GM19324 (cell line): ENCODE measurements at regions not wholly inside any gene's neighbourhood (a gene's known extent, or its start where the extent isn't known, plus 50 kb on each side); places are given as distances from the start of the nearest gene placed in this dataset.
"Not testable (repeated sequence)": the region's sequence is repeated elsewhere in the genome, so short reads cannot be mapped to it uniquely, and the experiment has no call there.

Source experiments
- ATAC-seq: cut with Tn5 transposase; IDR thresholded peaks from one replicate; pipeline ENCODE4 v1.9.1; 2021; ENCODE audit warnings: mild to moderate bottlenecking, moderate library complexity; ENCODE audit not compliant: unreplicated experiment, low FRiP score

DNA sequence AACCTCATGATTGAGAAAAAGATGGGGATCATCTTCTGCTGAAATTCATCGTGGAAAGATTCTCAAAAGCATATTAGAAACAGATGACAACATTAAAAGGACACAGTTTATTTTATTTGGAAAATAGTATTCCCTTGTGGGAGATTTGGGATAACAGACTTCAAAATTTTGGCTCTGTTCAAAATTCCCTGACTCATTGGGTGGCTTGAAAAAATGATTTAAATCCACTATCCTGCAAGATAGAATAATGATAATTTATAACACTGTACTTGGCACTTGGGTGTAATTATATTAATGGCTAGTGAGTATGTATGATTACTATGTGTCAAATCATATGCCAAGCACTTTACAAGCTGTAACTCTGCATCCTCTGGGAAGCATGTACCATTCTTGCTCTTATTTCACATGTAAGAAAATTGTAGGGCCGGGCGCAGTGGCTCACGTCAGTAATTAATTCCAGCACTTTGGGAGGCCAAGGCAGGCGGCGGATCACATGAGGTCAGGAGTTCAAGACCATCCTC is 128.8 kb downstream of the LMNTD1 start:
- no peak for ATAC-seq

DNA sequence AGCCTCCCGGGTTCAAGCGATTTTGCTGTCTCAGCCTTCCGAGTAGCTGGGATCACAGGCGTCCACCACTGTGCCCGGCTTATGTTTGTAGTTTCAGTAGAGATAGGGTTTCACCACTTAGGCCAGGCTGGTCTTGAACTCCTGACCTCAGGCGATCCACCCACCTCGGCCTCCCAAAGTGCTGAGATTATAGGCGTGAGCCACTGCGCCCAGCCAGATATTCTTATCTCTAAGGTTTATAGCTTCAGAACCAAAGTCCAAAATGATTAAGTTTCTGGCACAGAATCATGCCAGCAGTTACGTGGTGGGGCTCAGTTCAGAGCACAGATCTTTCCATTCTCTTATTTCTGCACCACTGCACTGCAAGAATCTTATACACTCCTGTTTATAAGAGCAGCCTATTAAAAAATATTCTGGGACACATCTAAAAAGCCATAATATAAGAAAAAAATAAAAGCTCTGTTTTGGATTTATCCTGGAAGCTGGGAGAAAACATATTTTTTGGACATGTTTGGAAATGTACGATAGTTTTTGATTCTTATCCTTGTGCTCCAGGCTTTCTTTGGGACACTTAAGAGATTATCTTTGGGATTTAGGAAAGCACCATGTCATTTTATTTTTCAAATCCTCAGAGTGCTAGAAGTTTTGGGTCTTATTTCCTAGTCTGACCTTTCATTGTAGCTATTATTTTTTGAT is 129.6 kb downstream of the LMNTD1 start:
- ATAC-seq = no peak

DNA sequence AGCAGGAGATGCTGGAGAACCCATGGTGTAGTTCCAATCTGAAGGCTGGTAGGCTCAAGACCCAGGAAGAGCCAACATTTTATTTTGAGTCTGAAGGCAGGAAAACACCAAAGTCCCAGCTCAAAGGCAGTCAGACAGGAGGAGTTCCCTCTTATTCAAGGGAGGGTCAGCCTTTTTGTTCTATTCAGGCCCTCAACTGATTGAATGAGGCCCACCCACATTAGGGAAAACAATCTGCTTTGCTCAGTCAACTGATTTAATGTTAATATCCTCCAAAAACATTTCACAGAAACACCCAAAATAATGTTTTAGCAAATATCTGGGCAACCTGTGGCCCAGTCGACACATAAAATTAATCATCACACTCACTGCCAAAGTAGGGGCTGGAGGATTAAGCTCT is 130.8 kb downstream of the LMNTD1 start:
- ATAC-seq = no peak

- ATAC-seq = no peak
Observed at GRCh38 chr12:25421651-25422167, 131.4 kb downstream of the LMNTD1 start.

GRCh38 chr12:25420116-25420515 is 133.0 kb downstream of the LMNTD1 start:
- ATAC-seq = no peak

DNA sequence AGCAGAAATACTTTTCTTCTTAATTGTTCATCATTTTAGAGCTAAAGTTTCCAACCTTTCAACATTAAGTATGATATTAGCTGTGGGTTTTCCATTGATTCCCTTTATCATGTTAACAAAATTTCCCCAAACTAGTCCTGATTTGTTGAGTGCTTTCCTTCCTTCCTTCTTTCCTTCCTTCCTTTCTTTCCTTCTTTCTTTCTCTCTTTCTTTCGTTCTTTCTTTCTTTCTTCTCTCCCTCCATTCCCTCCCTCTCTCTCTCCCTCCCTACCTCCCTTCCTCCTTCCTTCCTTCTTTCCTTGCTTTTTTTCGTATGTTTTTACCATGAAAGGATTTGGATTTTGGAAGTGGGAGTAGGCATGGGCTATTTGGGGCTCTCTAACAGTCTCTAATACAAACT is 133.5 kb downstream of the LMNTD1 start:
- no peak for ATAC-seq

- no peak for ATAC-seq
Observed at GRCh38 chr12:25417071-25417470, 136.0 kb downstream of the LMNTD1 start.

DNA sequence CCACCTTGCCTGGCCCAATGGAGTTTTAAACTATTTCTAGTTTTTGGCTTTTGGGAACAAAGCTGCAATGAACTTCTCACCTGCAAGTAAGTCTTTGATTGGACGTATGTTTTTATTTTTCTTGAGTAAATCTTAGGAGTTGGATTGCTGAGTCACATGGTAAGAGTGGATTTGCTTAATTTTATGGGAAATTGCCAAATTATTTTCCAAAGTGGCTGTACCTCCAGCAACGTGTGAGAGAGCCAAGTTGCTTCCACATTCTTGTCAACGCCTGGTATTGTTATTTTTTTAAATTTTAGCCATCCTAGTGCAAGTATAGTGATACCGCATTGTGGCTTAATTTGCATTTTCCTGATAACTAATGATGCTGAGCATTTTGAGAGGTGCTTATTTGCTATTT is 136.6 kb downstream of the LMNTD1 start:
- no peak for ATAC-seq

DNA sequence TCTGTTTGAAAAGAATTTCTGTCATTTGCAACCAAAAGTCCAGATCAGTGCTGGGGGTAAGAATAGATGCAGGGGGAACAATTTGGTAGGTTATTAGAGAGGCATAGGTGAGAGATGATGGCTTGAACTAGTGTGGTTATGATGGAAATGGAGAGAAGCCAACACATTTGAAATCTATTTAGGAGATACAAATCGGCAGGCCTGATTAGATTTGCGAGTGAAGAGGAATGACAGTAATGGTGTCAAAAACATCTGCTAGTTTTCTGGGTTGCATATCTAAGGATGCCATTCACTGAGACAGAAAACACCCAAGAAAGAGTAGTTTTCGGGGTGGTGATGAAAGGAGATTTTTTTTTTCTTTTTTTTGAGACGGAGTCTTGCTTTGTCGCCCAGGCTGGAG is 138.1 kb downstream of the LMNTD1 start:
- no peak for ATAC-seq

DNA sequence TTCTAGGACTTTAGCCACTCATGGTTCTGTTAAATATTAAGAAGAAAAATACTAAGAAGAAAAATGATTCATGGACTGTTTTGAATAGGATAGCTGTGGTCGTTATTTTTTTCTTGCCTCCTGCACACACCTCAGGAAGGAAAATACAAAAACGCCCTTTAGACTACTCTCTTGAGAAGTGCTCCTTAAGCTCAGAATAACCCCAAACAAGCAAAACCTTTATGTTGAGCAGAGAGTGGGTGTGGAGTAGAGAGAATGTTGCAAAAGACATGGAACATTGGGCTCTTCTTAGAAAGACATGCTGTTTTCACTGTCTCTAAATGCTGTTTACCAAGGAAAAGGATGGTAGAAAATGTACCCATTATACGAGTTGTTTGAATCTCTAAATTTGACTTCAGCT is 140.3 kb downstream of the LMNTD1 start:
- no peak for ATAC-seq

GRCh38 chr12:25404955-25405354 is 148.1 kb downstream of the LMNTD1 start:
- ATAC-seq = no peak

GRCh38 chr12:25401547-25402345 is 151.0 kb upstream of the KRAS start:
- no peak for ATAC-seq

DNA sequence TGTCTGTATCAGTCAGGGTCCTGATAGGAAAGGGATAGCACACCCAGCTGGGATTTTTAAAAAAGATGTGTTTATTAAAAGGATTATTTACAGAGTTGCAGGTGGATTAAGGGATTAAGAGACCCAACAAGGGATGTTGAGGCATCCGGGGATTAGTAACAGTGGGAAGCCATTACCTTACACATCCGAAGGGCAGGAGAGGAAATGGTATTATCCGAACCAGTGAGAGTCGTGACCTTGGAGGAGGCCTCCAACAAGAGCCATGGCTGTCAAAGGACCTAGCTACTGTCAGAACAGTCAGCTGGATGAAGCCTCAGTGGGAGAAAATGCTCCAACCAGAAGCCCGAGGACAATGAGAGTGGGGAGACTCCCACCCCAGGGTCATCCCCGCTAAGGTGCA is 146.3 kb upstream of the KRAS start:
- no peak for ATAC-seq

- no peak for ATAC-seq
Observed at GRCh38 chr12:25395227-25395626, 144.5 kb upstream of the KRAS start.

DNA sequence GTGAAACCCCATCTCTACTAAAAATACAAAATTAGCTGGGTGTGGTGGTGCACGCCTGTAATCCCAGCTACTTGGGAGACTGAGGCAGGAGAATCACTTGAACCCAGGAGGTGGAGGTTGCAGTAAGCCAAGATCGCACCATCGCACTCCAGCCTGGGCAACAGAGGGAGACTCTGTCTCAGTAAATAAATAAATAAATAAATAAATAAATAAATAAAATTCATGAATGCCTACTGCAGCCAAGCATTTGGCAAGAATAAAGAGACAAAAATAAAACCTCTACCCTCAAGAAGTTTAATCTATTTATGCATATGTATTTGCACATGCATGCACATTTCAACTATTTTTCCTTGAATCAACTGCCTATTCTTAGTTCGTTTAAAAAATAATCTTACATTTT is 144.0 kb upstream of the KRAS start:
- not testable (repeated sequence) for ATAC-seq

DNA sequence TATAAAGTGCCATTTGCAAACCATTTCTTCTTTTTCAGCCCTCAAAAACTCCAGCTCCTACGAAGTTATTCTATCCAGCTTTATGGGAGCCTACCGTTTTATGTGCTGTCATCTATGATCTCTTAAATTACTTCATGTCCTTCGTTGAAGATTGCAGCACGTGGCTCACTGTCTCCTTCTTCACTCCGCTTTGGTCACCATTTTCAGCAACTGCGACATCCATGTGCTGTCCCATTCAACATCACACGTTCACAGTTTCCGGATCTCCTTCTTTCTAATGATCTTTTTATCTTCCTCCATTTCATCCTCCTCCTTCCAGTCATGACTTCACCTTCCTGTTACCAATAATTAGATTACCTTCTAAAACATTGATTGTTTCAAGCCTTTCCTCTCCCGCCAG is 143.3 kb upstream of the KRAS start:
- no peak for ATAC-seq

DNA sequence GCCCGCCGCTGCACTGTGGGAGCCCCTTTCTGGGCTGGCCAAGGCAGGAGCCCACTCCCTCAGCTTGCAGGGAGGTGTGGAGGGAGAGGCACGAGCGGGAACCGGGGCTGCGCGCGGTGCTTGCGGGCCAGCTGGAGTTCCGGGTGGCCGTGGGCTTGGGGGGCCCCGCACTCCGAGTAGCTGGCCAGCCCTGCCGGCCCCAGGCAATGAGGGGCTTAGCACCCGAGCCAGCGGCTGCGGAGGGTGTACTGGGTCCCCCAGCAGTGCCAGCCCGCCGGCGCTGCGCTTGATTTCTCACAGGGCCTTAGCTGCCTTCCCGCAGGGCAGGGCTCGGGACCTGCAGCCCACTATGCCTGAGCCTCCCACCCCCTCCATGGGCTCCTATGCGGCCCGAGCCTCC is 140.6 kb upstream of the KRAS start:
- ATAC-seq = not testable (repeated sequence)

- ATAC-seq = no peak
Observed at GRCh38 chr12:25388183-25388582, 137.5 kb upstream of the KRAS start.

- ATAC-seq = no peak
Observed at GRCh38 chr12:25387732-25388050, 137.0 kb upstream of the KRAS start.

DNA sequence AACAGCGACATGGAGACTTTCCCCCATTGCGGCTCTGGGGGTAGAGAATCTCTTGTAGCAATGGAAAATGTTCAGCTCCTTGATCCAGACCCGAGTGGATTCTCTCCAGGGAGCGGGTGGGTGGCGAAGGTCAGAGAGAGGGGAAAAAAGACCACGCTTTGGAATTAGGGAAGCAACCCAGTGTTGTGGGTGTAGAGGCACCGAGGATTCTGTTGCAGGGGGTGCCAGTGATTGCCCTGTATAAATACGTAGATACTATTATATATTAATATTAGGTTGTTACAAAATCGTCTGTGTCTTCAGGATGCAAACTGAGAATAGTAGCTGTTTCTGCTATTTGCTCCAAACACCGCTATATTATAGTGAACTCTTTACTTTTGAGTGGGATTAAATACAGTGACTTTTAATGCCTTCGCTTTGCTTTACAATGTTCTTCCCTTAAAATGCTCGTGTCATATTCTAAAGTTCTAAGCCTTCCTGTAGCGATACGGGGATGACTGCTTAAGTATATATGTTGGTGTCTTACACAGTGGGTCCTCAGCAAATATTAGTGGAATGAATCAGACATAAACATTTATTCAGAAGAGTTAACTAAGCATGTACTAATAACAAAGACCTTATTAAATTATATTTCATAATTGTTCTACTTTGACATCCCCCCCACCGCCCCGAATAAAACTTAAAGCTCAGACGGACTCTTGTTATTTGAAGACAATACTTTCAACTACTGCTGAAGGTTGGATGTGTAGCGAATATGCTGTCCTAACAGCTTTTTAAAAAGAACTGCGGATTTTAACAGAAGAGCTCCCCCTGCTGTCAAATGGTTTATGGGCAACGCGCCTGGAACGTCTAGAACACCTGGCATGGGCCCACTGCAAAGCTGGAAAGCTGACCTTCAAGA is 136.4 kb upstream of the KRAS start:
- ATAC-seq = no peak

DNA sequence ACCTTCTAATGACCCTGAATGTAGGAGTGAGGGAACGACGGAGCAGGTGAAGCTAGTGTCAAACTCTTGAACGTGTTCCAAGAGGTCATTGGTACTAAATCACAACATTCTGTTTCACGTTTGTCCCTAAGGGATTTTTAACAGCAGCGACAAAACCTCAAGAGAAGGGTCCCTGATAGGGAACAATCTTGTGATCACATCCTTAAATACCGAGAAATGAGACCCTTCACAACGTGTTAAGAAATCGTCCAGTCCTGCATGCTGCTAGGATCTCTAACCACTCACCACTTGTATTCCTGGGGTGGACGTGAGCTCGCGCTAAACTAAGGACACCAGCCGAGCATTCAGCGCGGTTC is 134.1 kb upstream of the KRAS start:
- no peak for ATAC-seq
